HT-29 (cell line): ENCODE measurements at regions not wholly inside any gene's neighbourhood (a gene's known extent, or its start where the extent isn't known, plus 50 kb on each side); places are given as distances from the start of the nearest gene placed in this dataset.

Experiments used
- DNase-seq: peaks from one replicate; pipeline ENCODE4 v3.0.0-alpha.2; 2015; ENCODE audit warnings: low spot score

GRCh38 chr9:129285979-129286772 is 108.1 kb upstream of the IER5L start:
- no peak for DNase-seq

- no peak for DNase-seq
Observed at GRCh38 chr9:129285382-129285781, 107.3 kb upstream of the IER5L start.

- DNase-seq: no peak
Observed at GRCh38 chr9:129284607-129285291, 106.7 kb upstream of the IER5L start.

DNA sequence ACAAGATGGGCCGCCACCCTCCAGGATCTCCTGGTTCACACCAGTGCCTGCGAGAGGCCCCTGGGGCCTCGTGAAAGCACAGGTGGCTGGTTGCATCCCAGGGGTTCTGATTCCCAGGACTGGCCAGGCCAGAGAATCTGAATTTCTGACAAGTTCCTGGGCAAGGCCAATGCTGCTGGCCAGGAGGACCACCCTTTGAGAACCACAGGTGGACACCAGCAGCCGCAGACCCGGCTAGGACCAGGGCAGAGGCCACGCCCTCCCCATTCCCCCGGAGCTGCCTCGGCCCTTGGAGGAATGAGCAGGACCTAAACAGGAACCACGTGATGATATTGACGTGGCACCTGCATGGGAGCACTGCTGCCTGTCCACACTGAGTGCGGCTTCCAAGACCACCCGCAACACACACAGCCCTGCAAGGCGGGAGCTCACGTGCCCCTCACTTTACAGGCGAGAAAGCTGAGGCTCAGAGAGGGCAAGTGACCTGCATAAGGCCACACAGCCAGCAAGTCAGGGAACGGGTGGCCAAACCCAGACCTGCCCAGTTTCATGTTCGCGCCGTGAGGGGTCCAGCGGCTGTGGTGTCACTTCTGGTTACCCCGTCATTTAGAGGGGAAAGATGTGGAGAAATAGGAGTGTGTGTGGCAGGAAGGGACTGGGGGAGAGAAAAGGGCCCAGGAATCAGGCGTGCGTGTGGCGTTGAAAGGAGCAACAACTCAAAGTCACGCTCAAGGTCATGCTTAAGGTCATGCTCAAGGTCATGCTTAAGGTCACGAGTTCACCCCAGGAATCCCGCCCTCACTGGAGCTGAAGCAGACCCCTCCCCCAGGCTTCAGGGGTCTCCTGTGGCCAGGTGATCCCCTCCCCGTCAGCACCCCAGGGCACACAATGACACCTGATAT is 105.9 kb upstream of the IER5L start:
- no peak for DNase-seq

DNA sequence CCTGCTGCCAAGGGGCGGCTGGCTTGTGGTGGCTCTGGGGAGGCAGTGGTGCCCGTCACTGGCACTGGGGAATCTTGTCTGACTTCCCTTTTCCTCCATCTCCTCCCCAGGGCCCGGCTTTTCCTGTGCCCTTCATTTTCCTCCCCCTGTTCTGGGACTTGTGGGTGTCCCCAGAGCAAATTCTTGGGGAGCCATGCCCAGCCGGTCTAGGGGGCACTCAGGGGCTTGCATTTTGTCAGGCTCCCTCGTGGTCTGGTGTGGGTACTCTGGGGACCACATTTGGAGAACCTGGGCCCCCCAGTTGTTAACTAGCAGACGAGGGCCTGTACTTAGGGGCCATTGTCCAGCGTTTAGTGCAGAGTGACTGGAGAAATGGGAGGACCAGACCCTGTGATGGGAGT is 105.2 kb upstream of the IER5L start:
- DNase-seq: no peak

DNA sequence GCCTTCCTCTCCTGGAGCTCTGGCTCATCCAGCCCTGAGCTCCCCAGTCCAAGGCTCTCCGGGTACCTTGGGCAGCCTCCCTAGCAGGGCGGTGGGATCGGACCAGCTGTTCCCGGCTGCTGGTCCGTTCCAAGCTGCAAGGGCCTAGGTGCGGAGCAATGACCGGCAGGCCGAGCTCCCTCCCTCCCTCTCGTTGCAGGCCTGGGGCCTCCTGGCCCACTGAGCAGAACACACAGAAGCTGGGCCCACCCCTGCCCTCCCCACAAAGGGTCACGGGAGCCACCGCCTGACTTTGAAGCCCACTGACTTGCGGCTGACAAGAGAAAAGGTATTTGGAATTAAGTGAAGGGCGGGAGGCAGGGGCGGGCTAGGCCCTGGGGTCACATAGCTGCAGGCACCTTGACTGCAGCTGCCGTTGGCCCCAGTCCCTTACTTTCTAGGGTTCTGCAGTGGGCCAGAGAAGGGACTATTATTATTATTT is 104.7 kb upstream of the IER5L start:
- no peak for DNase-seq

DNA sequence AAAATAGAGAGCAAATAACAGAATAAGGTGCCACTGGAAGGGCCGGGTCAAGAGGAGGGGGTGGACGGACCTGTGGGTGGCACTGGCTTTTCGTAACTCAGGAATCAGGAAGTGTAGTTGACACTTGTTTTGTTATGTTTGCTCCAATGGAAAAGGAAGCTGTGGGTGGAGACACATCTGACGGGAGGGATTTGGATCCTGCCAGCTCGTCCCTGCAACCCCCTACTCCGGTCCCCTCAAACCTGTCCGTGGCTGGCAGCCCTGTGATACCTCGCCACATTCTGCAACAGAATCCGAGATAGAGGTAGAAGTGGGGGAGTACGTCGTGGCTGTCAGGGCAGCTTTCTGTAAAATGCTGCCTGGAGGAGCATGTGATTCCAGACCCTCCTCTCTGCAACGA is 104.2 kb upstream of the IER5L start:
- no peak for DNase-seq

DNA sequence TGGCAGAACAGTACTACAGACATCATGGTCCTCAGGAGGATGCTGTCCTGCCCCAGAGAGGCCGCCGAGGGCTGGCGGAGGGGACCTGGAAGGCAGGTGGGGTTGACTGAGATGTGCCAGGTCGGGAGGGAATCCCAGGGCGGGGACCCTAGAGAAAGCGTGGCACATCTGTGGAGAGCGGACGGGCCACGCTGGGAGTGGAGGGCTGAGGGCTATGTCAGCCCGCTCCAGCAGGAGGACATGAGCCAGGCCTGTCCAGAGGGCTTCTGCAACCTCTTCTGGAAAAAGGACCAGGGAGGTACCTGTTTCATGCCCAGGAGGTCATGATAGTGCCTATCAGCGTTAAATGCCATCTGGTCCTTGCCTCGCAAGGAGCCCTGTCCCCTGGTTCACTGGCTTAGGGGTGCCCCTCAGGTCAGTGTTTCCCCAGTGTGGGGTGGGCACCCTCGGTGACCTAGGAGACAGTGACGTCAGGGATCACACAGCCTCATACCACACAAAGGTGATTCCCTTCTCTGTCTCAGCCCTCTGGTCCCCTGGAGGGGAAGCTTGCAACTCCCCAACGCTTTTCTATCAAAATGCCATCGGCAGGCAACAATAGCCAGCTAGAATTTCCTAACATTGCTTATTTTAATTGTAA is 103.6 kb upstream of the IER5L start:
- no peak for DNase-seq

- DNase-seq: no peak
Observed at GRCh38 chr9:129280623-129281271, 102.7 kb upstream of the IER5L start.

- DNase-seq: no peak
Observed at GRCh38 chr9:129280236-129280622, 102.2 kb upstream of the IER5L start.

GRCh38 chr9:129278391-129279237 is 100.6 kb upstream of the IER5L start:
- peak; percentile 88 for DNase-seq

GRCh38 chr9:129276486-129277230 is 98.6 kb upstream of the IER5L start:
- DNase-seq: no peak

DNA sequence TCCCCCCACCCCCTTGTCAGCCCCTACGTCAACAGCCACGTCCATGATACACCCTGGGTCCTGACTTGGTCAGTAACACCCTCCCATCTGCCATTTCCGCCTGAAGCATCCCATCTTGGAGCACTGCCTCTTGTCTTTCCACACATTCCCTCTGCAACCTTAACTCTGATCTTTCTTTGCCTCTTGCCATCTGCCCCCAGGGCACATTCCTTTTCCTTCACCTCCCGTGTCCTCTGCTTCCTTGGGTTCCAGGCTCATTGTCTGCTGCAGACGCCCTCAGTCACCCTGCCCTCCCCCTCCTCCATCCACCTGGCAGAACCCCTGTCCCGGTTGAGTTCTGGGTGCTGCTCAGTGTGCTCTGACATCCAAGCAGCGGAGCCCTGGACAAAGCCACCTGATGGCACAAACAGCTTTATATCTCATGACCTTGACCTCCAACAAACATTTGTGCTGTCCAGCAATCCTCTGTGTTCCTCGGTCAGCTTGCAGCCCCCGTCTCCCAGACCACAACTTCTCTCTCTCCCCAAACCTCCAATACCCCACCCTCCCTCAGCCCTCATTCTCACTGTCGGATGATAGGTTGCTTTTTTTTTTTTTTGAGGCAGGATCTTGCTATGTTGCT is 97.7 kb upstream of the IER5L start:
- DNase-seq: no peak

DNA sequence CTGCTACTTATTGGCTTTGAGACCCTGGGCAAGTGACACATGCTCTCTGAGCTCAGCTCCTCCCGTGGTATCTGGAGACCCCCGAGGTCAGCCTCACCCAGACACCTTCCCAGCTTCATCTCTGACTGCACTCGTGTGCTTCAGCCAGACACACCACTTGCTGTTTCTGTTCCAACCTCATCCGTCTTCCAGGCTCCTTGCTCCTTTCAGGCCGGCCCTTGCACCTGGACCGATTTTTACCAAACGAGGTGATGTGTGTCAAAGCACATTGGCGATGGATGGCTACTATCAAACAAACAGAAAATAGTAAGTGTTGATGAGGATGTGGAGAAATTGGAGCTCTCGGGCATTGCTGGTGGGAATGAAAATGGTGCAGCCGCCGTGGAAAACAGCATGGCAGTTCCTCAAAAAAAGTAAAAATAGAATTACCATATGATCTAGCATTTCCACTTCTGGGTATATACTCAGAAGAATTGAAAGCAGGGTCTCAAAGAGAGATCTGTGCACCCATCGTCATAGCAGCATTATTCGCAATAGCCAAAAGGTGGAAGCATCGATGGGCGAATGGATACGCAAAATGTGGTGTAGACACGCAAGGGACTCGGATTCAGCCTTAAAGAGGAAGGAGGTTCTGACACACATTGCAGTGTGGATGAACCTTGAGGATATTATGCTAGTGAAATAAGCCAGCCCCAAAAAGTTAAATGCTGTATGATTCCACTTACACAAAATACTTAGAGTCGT is 96.1 kb upstream of the IER5L start:
- DNase-seq: no peak

- no peak for DNase-seq
Observed at GRCh38 chr9:129273136-129273895, 95.3 kb upstream of the IER5L start.

DNA sequence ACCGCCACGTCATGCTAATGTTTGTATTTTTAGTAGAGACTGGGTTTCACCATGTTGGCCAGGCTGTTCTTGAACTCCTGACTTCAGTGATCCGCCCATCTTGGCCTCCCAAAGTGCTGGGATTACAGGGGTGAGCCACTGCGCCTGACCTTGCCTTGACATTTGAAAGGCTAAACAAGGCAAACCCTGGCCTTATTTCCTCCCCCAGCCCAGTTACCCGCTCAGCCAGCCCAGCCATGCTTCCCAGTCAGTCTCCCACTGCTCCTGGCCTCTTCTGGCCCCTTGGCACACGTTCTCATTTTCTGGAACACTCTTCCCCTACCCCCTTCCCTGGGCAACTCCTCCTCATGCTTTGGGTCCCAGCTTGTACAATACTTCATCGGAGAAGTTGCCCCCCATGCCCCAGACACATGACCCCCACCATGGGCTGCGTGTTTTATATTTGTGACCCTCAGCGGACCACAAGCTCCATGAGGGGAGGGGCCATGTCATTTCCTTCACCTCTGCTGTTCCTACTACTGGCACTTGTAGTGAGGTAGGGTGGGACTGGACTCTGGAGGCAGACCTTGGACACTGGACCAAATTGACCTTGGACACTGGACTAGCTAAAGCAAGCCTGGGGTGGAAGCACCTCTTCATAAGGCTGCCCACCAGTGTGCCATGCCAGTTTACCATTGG is 94.4 kb upstream of the IER5L start:
- no peak for DNase-seq

- no peak for DNase-seq
Observed at GRCh38 chr9:129270903-129271431, 92.9 kb upstream of the IER5L start.
